ENCODE measurements at regions not wholly inside any gene's neighbourhood (a gene's known extent, or its start where the extent isn't known, plus 50 kb on each side); places are given as distances from the start of the nearest gene placed in this dataset.

DNA sequence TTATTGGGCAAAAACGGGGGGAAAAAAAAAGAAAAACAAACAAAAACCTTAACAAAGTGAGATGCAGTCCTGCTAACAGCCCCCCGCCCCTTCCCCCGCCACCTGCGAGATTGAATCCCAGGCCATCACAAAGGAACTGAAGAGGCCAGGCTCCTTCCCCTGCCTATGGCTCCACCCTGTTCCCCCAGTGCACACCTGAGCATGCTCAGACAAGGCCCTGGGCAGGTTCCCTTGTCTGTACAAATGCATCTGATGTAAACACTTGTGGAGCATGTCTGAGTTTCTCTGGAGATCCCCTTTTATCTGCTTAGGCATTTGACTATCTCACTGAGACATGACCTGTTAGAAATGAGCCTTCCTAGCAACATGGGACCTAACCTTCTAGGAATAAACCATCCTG lies 983.7 kb upstream of the PABPC4L start:
- TF ChIP-seq CTCF (conservative IDR thresholded peaks at IDR 0.05) (no peak), EZH2 (IDR thresholded peaks at IDR 0.05; ENCODE audit: low read depth) (no peak)
